ENCODE measurements at regions not wholly inside any gene's neighbourhood (a gene's known extent, or its start where the extent isn't known, plus 50 kb on each side); places are given as distances from the start of the nearest gene placed in this dataset.

GRCh38 chr17:72369366-72369765 is 248.5 kb downstream of the SOX9 start:
- Mint-ChIP-seq H3K9me3 (ENCODE audit: unreplicated experiment) (no peaks in the 10 kb centered on the region), H3K27me3 (ENCODE audit: insufficient read depth, unreplicated experiment) (no peaks in the 10 kb centered on the region), H3K36me3 (ENCODE audit: insufficient read depth, unreplicated experiment) (no peaks in the 10 kb centered on the region), H3K4me1 (ENCODE audit: low read depth, unreplicated experiment) (no peaks in the 10 kb centered on the region), H3K27ac (ENCODE audit: unreplicated experiment) (no peak overlapping the region), H3K4me3 (ENCODE audit: unreplicated experiment) (no peak overlapping the region)
- Histone ChIP-seq H3K4me3 (ENCODE audit: low read depth, low read length) (no peak overlapping the region), H3K4me1 (no peaks in the 10 kb centered on the region), H3K36me3 (ENCODE audit: control insufficient read depth, insufficient read depth, low read length) (no peaks in the 10 kb centered on the region), H3K9me3 (0 out of 2 replicates have a peak, but pooled peaks cover 4% of the 10 kb centered on the region), H3K27me3 (replicated peaks; ENCODE audit: control insufficient read depth, insufficient read depth, low read length) (no peaks in the 10 kb centered on the region)
- CTCF ChIA-PET: no interaction called here
- BruUV-seq (replicated peaks): no TSS peak
- TF ChIP-seq CTCF (IDR thresholded peaks at IDR 0.05; ENCODE audit: insufficient read depth in 1 of 2, low read depth in 1 of 2, low read length in 1 of 2, severe bottlenecking in 1 of 2, unreplicated experiment in 1 of 2): no peak
- no peak for DNase-seq
- POLR2A ChIA-PET: no interaction called here
- intact Hi-C loops (cut with micrococcal nuclease; ENCODE audit: unreplicated experiment): no loop called here

- Mint-ChIP-seq H3K27me3 (ENCODE audit: insufficient read depth, unreplicated experiment) (no peaks in the 10 kb centered on the region), H3K27ac (ENCODE audit: unreplicated experiment) (no peak overlapping the region), H3K36me3 (ENCODE audit: insufficient read depth, unreplicated experiment) (no peaks in the 10 kb centered on the region), H3K4me3 (ENCODE audit: unreplicated experiment) (no peak overlapping the region), H3K9me3 (ENCODE audit: unreplicated experiment) (no peaks in the 10 kb centered on the region), H3K4me1 (ENCODE audit: low read depth, unreplicated experiment) (no peaks in the 10 kb centered on the region)
- no peak for TF ChIP-seq CTCF (IDR thresholded peaks at IDR 0.05; ENCODE audit: insufficient read depth in 1 of 2, low read depth in 1 of 2, low read length in 1 of 2, severe bottlenecking in 1 of 2, unreplicated experiment in 1 of 2)
- intact Hi-C loops (cut with micrococcal nuclease; ENCODE audit: unreplicated experiment): no loop called here
- Histone ChIP-seq H3K27me3 (replicated peaks; ENCODE audit: control insufficient read depth, insufficient read depth, low read length) (no peaks in the 10 kb centered on the region), H3K4me1 (no peaks in the 10 kb centered on the region), H3K4me3 (ENCODE audit: low read depth, low read length) (no peak overlapping the region), H3K36me3 (ENCODE audit: control insufficient read depth, insufficient read depth, low read length) (no peaks in the 10 kb centered on the region), H3K9me3 (0 out of 2 replicates have a peak, but pooled peaks cover 4% of the 10 kb centered on the region)
- DNase-seq: no peak
- BruUV-seq (replicated peaks): no TSS peak
- ChIA-PET POLR2A (no interaction called here), CTCF (no interaction called here)
Observed at GRCh38 chr17:72370819-72371218, 250.0 kb downstream of the SOX9 start.

- Histone ChIP-seq H3K36me3 (ENCODE audit: control insufficient read depth, insufficient read depth, low read length) (no peaks in the 10 kb centered on the region), H3K27me3 (replicated peaks; ENCODE audit: control insufficient read depth, insufficient read depth, low read length) (no peaks in the 10 kb centered on the region), H3K4me3 (ENCODE audit: low read depth, low read length) (no peak overlapping the region), H3K9me3 (0 out of 2 replicates have a peak, but pooled peaks cover 4% of the 10 kb centered on the region), H3K4me1 (no peaks in the 10 kb centered on the region)
- TF ChIP-seq CTCF (IDR thresholded peaks at IDR 0.05; ENCODE audit: insufficient read depth in 1 of 2, low read depth in 1 of 2, low read length in 1 of 2, severe bottlenecking in 1 of 2, unreplicated experiment in 1 of 2): no peak
- Mint-ChIP-seq H3K27me3 (ENCODE audit: insufficient read depth, unreplicated experiment) (no peaks in the 10 kb centered on the region), H3K27ac (ENCODE audit: unreplicated experiment) (no peak overlapping the region), H3K9me3 (ENCODE audit: unreplicated experiment) (no peaks in the 10 kb centered on the region), H3K4me3 (ENCODE audit: unreplicated experiment) (no peak overlapping the region), H3K36me3 (ENCODE audit: insufficient read depth, unreplicated experiment) (no peaks in the 10 kb centered on the region), H3K4me1 (ENCODE audit: low read depth, unreplicated experiment) (no peaks in the 10 kb centered on the region)
- BruUV-seq (replicated peaks): no TSS peak
- DNase-seq: no peak
- POLR2A ChIA-PET: no interaction called here
- CTCF ChIA-PET: no interaction called here
- intact Hi-C loops (cut with micrococcal nuclease; ENCODE audit: unreplicated experiment): no loop called here
Observed at GRCh38 chr17:72372185-72372584, 251.4 kb downstream of the SOX9 start.

Measured in Caco-2 (cell line).